HG02678 (cell line): ENCODE measurements at regions not wholly inside any gene's neighbourhood (a gene's known extent, or its start where the extent isn't known, plus 50 kb on each side); places are given as distances from the start of the nearest gene placed in this dataset.
A peak's percentile ranks its signal among the peaks of the same experiment; 100 is the strongest.

Experiments used
- ATAC-seq: cut with Tn5 transposase; IDR thresholded peaks from one replicate; pipeline ENCODE4 v1.9.1; 2021; ENCODE audit warnings: mild to moderate bottlenecking, moderate library complexity; ENCODE audit not compliant: unreplicated experiment

DNA sequence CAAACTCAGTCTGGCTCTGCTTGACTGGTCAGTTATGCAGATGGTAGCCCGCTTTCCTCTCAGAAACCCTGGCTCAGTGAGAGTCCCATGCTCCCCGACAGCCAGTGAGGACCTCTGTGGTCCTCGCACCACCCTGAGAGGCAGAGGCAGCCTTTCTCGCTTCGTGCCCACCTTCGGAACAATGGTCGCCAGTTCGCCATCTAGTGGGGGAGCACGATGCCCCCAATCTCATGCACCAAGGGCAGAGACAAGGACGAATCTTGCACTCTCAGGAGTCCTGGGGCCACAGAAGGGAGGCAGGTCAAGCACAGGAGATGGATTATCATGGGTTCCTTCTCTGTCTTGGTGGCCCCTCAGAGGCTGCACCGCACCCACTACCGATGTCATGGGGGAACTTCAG, 75.2 kb downstream of the RHCG start:
- ATAC-seq = no peak

DNA sequence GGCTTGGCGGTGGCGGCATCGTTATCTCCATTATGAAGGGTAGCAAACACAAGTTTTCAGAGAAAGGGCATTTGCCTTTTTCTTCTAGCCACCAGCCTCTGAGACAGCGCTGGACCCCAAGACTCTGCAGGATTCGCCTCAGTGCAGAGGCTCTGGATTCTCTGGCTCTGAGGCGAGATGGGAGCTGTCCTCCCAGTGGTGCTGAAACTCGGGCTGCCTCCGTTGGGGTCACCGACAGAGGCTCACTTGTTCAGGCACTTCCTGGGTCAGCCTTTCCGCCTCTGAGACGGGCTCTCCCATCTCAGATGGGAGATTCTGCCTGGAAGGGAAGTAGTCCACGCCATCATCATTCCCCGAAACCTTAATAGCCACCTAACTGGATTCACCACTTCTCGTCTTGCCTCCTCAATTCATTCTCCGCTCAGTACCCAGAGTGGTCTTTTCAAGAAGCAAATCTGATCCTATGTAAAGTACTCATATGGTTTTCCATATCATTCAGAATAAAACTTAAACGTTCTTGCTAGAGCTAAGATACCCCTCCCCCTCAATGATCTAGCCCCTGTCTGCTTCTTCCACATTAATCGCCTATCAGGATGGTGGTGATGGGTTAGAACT, 76.9 kb downstream of the RHCG start:
- no peak for ATAC-seq

DNA sequence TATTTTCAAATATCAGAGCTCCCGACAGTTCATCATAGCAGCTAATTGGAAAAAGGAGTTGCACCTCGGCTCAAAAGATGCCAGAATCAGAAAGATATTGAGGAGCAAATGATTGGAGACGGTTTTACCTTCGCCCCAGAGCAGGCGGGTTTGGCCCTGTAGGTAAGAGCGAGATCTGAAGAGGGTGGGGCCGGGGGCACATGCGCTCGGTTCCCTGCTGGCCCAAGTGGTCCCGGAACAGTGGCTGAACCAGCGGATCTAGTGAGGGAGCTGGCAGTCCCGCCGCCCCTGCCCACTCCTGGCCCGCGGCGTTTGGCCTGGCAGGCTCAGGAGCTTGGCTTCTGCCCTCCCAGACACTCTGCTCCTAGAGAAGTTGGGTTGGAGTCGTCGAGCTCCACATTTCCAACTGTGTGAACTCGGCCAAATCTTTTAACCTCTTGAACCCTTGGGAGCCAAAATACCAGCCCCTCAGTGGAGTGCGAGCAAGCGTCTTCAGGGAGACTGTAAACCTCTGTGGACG, 79.1 kb downstream of the RHCG start:
- no peak for ATAC-seq

DNA sequence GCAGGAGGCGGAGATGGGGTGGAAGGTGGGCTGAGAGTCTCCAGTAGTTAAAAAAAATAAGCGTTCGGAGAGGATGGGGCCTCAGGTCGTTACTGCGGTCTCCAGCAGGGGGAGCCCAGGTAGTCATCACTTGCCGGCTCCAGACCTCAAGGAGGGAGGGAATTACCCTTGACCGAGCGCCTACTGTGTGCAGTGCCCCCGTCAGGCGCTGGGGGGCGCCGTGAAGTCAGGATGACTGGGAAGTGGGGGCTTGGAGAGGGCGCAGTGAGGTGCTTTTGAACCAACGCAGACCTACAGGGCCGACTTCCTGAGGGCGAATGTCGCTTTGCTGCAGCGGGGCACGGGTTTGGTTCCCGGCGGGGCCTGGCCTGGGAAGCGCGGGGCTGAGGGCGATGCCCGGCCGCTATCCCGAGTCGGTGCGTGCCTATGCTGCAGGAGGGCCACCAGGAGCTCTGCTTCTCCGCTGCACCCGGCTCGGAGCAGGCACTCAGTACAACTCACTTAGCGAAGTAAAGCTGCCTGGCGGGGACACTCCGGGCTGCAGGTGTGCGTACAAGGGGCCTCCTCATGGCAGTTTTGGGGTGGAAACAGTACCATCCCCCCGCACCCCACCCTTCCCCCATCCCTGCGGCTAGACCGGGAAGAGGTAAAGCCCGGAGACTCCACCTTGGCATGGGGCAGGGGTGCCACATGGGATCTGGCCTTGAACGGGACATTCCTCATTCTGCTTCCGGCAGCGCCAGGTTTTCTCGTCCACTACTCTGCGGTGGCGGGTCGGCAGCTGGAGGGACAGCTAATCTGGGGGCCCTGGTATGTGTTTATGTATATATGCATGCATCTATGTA, 79.8 kb downstream of the RHCG start:
- ATAC-seq = peak; percentile 75

DNA sequence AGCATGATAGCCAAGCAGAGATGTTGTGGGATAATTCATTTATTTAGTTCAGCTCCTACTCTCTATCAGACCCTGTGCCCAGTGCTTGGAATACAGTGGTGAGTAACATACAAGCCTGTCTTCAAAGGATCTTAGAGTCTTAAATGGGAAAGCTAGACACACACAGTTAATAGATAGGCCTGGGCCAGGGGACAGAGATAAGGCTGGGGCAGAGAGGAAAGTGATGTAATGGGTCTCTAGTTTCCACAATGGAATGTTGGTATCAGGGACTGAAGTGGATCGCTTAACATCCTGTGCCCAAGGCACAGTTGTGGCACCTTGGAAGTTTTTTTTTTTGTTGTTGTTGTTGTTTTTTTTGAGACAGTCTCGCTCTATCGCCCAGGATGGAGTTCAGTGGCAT, 79.9 kb upstream of the POLG start:
- no peak for ATAC-seq

DNA sequence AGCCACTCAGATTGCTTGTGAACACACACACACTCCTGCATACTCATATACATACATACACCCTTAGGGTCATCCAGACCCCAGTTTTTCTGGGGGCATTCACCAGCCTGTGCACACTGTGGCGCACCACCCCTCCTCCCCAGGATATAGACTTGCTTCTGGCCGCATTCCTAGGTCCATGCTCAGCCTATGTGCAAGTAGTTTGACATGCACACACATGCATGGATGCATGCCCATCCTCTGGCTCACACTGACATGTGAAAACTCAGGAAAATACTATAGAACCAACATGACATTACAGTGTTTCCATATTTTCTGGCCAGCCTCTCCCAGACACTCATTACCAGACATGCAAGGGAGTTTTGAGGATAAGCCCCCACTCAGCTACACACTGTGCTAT, 79.3 kb upstream of the POLG start:
- ATAC-seq = no peak

DNA sequence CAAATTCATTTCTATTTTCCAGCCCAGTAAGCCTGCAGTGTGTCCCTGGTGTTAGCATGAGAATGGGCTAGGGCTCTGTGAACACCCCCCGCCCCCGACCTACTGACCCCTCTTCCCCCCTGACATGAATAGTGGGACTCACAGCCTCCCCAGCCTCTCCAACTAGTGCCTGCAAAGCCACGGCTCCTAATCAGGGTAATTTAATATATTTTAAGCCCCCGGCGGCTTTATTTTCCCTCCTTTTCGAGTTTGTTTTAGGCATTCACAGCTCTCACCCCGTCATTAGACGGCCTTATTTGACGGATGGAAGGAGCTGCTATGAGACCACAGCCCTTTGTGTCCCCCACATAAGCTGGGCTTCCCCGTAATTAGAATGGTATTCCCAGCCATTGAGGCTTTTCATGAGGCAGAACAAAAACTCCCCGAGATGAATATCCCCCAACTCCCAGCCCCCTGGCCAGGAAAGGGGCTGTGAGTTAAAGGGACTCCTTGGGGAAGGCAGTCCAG, 78.3 kb upstream of the POLG start:
- no peak for ATAC-seq

DNA sequence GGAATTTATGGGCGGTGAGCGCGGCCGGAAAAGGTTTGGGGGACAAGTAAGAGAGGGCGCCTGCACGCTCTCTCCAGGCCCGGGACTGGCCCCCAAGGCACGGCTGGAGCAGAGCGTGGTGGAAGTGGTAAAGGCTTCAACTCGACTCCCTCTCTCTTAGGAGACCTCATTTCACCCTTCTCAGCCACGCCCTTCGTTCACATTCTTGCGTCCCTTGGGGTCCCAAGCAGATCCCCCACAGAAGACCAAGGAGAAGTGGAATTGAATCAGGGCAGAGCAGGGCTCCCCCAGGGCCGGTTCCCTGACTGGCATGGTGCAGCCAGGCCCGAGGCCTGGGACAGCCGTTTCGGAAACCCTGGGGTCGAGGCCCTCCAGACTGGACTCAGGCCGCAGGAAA, 75.4 kb upstream of the POLG start:
- no peak for ATAC-seq

DNA sequence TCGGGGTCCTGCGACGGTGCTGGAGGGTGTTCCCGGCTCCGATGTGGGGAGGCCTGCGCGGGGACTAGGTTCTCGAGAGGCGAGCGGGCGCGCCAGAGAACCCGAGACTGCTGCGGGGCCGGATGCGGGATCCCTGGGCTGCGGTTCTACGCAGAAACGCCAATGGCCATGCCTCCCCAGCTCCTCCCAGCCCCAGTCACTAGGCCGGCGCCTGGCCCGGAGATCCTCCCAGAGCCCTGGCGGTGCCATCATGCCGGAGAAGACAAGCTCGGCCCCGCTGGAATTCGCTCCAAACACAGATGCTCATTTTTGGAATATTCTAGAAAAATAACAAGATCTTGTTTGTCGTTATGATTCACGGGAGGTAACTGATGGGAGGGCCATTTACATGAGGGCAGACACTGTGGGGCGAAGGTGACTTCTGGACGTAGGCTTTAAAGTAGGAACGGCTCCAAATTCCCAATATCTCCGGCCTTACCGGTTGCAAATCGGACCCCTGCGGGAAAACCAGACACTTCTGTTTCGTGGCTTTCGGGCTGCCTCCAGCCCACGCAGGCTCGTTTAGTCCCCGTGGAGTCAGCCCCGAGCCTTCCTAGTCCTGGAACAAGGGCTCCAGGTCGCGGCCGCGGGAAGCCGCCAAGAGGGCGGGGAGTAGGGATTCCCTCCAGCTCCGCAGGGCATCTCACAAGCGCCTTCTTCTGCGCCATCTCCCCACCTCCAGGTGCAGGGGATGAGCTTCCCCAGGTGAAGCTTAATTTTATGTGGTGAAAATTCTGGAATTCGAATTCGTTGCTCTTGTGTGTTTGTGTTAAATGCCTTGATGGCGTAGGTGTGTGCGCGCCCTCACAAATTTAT, 74.8 kb upstream of the POLG start:
- no peak for ATAC-seq

DNA sequence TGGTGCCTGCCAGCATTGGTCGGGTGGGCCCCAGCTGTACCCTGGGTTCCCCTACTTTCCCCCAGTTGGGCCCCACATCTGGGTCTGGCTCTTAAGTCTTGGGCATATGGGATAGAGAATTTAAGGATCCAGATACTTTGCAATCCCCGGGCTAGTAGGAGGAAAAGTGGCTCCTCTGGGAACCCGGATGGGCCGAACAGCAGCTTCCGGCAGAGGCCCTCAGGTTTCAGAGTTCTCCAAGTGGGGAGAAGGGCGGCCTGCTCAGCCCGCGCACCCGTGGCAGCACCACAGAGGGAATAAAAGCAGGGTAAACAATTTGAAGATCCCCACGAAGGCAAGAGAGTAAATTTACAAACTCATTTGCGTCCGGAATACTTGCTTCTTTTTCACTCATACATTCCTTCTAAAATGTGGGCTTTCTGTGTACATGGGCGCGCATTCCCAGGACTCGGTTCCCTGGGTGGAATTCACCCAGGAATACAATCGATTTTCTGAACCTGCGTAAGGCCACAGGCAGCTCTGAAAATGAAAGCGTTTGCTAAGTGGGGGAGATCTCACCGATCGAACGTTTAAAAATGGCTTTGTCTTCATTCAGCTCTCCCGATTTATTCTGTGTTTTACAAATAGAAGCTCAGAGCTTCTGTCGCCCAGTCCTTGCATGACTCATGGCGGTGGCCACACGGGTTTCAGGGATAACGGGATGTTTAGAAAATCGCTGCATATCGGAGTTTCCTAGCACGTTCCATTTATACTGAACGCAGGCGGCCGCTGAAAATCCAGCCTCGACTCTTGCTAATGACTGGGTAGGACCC, 74.0 kb upstream of the POLG start:
- no peak for ATAC-seq

DNA sequence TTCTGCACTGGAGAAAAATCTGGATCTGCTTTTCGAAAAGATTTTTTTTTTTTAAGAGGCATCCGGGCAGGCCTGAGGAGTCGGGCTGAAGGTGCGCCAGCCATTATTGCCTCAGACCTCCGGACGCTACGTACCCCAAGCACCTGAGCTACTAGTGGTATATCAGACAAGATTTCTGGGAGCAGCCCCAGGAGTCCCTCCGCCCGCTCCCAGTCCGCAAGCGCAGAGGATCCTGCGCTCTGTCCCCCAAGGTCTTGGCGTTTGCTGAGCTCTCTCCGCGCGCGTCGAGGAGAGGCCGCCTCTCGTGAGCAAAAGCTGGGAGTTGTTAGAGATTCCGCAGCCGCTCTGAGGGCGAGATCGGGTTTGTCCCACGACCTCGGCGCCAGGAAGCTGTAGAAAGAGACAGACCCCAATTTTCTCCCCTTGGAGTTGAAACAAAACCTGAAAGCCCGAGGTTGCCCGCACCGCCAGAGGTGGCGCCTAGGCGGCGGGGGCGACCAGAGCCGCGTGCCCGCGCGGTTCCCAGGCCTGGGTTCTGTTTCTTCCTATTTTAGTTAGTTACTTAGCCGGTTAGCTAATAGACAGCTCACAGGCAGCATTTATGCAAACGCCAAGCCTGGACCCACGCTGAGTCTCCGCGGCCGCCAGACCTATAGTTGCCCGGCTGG, 72.5 kb upstream of the POLG start:
- no peak for ATAC-seq

DNA sequence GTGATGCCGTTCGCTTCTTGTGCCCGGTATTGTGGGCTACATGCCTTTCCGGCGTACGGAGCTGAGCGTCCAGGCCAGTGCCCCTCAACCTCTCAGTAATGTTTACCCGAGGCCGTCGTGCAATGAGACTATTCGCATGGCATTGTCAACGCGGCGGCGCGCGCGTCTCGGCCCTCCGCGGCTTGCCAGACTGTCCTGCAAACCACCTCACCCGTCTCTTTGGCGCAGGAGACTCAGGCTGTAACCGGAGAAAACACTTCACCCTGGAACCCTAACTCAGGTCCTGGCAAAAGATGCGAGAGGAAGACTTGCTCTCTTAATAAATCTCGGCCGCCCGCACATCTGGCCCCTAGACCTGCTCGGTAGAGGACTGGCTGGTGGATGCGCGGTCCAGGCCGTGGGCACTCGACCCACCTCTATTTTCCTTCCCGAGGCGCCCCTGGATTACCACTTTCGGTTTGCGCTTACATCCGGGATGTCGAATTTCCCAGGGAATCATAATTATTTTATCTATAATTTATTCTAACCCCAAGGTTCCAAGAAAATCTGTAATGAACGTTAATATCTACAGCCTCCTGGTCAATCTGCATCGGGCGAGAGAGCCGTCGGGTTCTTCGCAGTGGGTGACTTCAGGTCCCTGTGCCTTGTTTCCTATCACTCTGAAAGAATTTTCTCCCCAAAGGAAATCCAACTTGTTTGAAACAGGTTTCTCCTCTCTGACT, 71.8 kb upstream of the POLG start:
- no peak for ATAC-seq

DNA sequence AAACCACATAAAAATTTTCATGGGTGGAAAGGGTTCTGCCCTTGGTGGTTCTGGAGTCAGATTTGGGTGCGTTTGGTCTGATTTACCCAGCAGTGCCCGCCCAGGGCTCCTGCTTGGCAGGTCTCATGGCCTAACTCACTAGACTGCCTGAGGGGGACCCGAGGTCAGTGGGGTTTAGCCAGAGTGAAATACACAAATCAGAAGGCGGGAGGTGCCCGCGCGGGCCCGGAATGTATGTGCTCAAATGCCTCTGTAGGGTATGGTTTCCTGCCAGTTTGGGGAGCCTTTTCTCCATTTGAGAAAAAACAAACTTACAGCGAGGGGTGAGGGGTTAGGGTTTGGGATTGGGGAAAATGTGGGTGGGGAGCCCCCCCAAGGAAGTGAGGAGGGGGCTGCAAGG, 70.9 kb upstream of the POLG start:
- no peak for ATAC-seq

DNA sequence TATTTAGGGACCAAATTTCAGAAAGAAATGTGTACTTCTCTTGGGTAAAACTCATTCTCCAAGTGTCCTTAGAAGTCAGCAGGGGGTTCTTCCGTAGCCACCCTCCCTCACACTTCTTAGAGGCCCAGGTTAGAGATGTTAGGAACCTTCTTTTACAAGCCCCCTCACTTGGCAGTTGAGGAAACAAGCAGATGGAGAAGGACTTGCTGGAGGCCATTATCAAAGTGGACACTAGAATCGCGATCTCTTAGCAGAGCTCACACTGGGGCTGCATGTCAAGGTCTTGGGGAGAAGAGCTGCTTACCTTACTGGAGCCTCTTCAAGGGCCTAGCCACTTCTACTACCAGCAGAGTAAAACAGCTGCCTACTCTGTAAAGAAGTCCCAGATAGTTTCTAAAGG, 69.4 kb upstream of the POLG start:
- ATAC-seq = no peak

DNA sequence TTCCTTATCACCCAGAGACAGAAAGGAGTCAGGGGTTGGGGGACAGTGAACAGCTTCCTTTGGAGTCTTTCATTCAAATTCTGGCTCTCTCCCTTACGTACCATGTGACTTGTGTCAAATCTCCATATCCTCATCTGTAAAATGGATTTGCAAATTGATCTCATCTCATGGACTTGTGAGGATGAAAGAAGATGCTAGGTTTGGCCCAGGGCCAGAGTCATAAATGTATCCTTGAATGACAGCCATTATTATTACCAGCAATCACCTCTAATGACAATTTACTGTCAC, 67.8 kb upstream of the POLG start:
- no peak for ATAC-seq

DNA sequence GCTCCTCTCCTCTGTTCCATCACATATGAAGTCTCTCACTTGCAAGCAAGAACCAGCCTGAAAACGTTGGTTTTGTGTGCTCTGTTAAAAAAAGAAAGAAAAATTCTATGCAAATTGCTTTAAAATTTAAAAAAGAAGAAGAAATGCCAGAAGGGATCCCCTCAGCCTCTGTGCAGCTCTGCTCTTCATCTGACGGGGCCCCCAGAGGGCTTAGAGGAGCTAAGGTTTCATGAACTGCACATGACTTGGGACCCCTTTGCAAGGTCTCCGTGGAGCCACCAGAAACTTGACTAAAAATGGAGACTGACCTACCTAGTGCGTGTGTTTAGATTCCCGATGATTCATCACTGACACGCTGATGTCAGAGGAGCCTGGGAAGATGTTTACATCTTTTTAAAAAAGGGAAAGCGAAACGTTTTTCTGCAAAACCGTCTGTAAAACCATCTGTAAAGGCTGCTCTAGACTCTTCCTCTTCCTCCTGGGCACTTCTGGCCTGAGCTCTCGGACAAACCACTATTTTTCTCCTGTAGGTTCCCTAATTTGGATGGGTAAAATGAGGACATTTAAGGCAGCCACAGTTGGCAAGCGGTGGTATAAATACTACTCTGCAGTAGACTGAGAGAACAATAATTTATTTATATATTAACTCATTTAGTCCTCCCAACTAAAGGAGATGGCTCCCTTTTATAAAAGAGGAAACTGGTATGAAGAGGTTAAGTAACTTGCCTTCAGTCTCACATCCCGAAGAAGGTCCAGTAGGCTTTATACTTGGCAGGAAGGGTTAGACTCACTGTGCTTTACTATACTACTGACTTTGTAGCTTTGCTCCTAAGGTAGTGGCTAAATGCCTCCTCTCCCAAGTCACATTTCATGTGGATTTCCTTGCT, 67.2 kb upstream of the POLG start:
- ATAC-seq = no peak

DNA sequence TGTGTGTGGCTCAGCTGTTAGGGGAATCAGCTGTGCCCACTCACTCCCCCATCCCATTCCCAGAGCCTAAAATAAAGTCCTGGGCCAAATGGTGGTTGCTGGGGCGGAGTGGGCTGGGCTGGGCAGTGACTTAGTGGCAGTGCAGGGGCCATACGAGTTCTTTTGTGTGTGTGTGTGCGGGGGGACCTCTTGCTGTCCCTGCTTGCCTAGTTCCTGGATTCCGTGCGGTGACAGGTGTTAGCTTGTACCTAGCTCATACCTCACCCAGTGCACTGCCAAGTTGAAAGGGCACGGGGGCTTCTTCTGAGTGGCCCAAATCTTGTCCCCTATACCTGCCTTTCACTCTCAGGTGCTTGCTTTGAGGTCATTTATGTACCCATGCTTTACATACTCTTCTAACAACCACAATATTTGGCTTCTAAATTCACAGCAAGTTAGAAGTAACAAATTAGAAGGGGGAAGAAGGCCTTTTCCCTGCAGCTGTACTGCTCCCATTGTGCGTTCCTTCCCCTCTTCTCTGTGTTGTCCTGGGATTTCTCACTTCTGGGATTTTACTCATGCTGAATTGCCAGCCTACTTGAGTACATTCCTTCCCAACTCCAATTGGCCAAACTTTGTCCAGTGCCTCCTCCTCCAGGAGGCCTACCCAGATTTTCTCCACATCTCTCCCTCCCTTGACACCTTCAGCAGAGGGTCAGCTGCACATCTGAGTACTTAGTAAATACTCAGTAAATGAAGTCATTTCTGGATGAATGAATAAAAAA, 66.3 kb upstream of the POLG start:
- ATAC-seq = no peak
